HepG2 (cell line): ENCODE measurements at regions not wholly inside any gene's neighbourhood (a gene's known extent, or its start where the extent isn't known, plus 50 kb on each side); places are given as distances from the start of the nearest gene placed in this dataset.

Experiments
- ATAC-seq: fragments of 200-7000 bp; cut with Tn5 transposase; 3 replicates; pipeline ENCODE4 v1.9.1; 2020; ENCODE audit warnings: mild to moderate bottlenecking, moderate library complexity
- BruUV-seq: library from RNA; stranded (reverse); fragments of 400-500 nt; replicated peaks from 2 replicates; lab custom pipeline; 2021; lab: Mats Ljungman, UMichigan
- CTCF ChIA-PET: fragments of 300-600 bp; formaldehyde crosslinking; extraction: SDS; loops from one replicate; lab custom pipeline; 2021; ENCODE audit warnings: low total read pairs, inconsistent platforms, low intra/inter-chr PET ratio; lab: Yijun Ruan, JAX
- POLR2A ChIA-PET: fragments of 350-600 bp; sonication (Branson Sonifier 250); formaldehyde crosslinking; loops from one replicate; lab custom pipeline; 2020; ENCODE audit warnings: antibody characterized with exemption, inconsistent platforms; lab: Yijun Ruan, JAX
- DNase-seq: peaks from one replicate; pipeline ENCODE4 v3.0.0-alpha.2; 2015; ENCODE audit warnings: low spot score
- FAIRE-seq: peaks from 3 replicates; lab custom pipeline; 2011; peaks lifted over from hg19 to GRCh38; lab: Jason Lieb, UNC
- H2AFZ ChIP-seq: one replicate; pipeline ENCODE4 v1.6.1; 2011; ENCODE audit warnings: low read length, inconsistent platforms
- H3K27ac ChIP-seq: fragments of 300-600 bp; 3 replicates; pipeline ENCODE4 v1.8.0; 2011; ENCODE audit warnings: mixed run types, mild to moderate bottlenecking, mixed read lengths, low read length, inconsistent platforms; ENCODE audit not compliant: insufficient read depth; ENCODE audit errors: extremely low read length
- H3K27me3 ChIP-seq, 2 experiments: fragments of 200-600 bp in 1 of 2; 2 replicates in 1 of 2; 3 replicates in 1 of 2; pipeline versions ENCODE4 v1.6.0 to v1.8.0; 2011; ENCODE audit warnings: low read length in 2 of 2, mild to moderate bottlenecking in 2 of 2, moderate library complexity in 2 of 2, inconsistent platforms in 1 of 2; ENCODE audit not compliant: insufficient read depth in 2 of 2, control insufficient read depth in 1 of 2
- H3K36me3 ChIP-seq, 2 experiments: fragments of 200-600 bp in 1 of 2; replicated peaks in 1 of 2; 2 replicates in 1 of 2; 3 replicates in 1 of 2; pipeline versions ENCODE4 v1.5.1 to v1.8.0; 2011; ENCODE audit warnings: low read length in 2 of 2, inconsistent platforms in 1 of 2; ENCODE audit not compliant: insufficient read depth in 2 of 2, control insufficient read depth in 1 of 2
- H3K4me1 ChIP-seq: 2 replicates; pipeline ENCODE4 v1.5.1; 2012; ENCODE audit warnings: low read length, inconsistent platforms; ENCODE audit not compliant: insufficient read depth
- H3K4me2 ChIP-seq: 2 replicates; pipeline ENCODE4 v1.6.0; 2011; ENCODE audit warnings: low read depth, low read length, inconsistent platforms
- H3K4me3 ChIP-seq, 3 experiments: fragments of 200-600 bp in 1 of 3; sonication (generic), shearing (Covaris generic) in 1 of 3; replicated peaks in 1 of 3; 2 replicates each; pipeline ENCODE4 v1.5.1; 2011 to 2016; ENCODE audit warnings: low read length in 3 of 3, inconsistent platforms in 2 of 3, low read depth in 2 of 3, mild to moderate bottlenecking in 2 of 3, control low read depth in 1 of 3, mixed read lengths in 1 of 3; ENCODE audit not compliant: insufficient read depth in 1 of 3
- H3K79me2 ChIP-seq: one replicate; pipeline ENCODE4 v1.6.1; 2011; ENCODE audit warnings: low read length, inconsistent platforms; ENCODE audit not compliant: insufficient read depth
- H3K9ac ChIP-seq: 2 replicates; pipeline ENCODE4 v1.6.0; 2011; ENCODE audit warnings: mild to moderate bottlenecking, low read depth, low read length, inconsistent platforms; ENCODE audit not compliant: insufficient read depth
- H3K9me3 ChIP-seq: 2 replicates; pipeline ENCODE4 v1.5.1; 2012; ENCODE audit warnings: mild to moderate bottlenecking, low read length
- H4K20me1 ChIP-seq: 2 replicates; pipeline ENCODE4 v1.6.0; 2011; ENCODE audit warnings: inconsistent platforms, mild to moderate bottlenecking, low read length, moderate library complexity; ENCODE audit not compliant: insufficient read depth
- DBP ChIP-seq: sonication (generic); formaldehyde crosslinking; IDR thresholded peaks from 2 replicates; pipeline ENCODE4 v1.4.0; 2020; ENCODE audit warnings: missing genetic modification reagents; ENCODE audit errors: not compliant biosample characterization
- ERF ChIP-seq: IDR thresholded peaks from 2 replicates; pipeline ENCODE4 v1.6.1; 2018; ENCODE audit warnings: missing biosample characterization, missing genetic modification reagents
- FOXJ3 ChIP-seq: sonication (generic); formaldehyde crosslinking; IDR thresholded peaks from 2 replicates; pipeline ENCODE4 v1.4.0; 2020; ENCODE audit warnings: missing genetic modification reagents, mild to moderate bottlenecking, borderline replicate concordance
- PPARG ChIP-seq: conservative IDR thresholded peaks from 2 replicates; pipeline ENCODE4 v1.6.1; 2016; ENCODE audit warnings: missing biosample characterization, missing genetic modification reagents
- STAG1 ChIP-seq: sonication (generic); formaldehyde crosslinking; IDR thresholded peaks from 2 replicates; pipeline ENCODE4 v1.4.0; 2020; ENCODE audit warnings: missing genetic modification reagents
- SUZ12 ChIP-seq: fragments of 150-350 bp; IDR thresholded peaks from 2 replicates; pipeline ENCODE4 v1.6.1; 2014; ENCODE audit warnings: low read depth, low read length
- TCF7L2 ChIP-seq: IDR thresholded peaks from 2 replicates; pipeline ENCODE4 v1.6.1; 2011; ENCODE audit warnings: mild to moderate bottlenecking, low read depth, low read length, moderate library complexity
- ZNF260 ChIP-seq: sonication (generic); formaldehyde crosslinking; IDR thresholded peaks from 2 replicates; pipeline ENCODE4 v1.4.0; 2020; ENCODE audit warnings: missing genetic modification reagents, low read depth, mild to moderate bottlenecking, borderline replicate concordance
- ZNF335 ChIP-seq: sonication (generic); formaldehyde crosslinking; IDR thresholded peaks from 2 replicates; pipeline ENCODE4 v1.4.0; 2020; ENCODE audit warnings: missing genetic modification reagents
- ZNF558 ChIP-seq: sonication (generic); formaldehyde crosslinking; IDR thresholded peaks from 2 replicates; pipeline ENCODE4 v1.9.0; 2022; ENCODE audit warnings: mild to moderate bottlenecking, missing genetic modification reagents, borderline replicate concordance
- ZNF607 ChIP-seq: sonication (generic); formaldehyde crosslinking; IDR thresholded peaks from 2 replicates; pipeline ENCODE4 v1.5.1; 2020; ENCODE audit warnings: missing genetic modification reagents, mild to moderate bottlenecking, borderline replicate concordance
- ZNF761 ChIP-seq: sonication (generic); formaldehyde crosslinking; conservative IDR thresholded peaks from 2 replicates; pipeline ENCODE4 v1.4.0; 2020; ENCODE audit warnings: mild to moderate bottlenecking, missing genetic modification reagents
- ZNF777 ChIP-seq: sonication (generic); formaldehyde crosslinking; IDR thresholded peaks from 2 replicates; pipeline ENCODE4 v1.4.0; 2020; ENCODE audit warnings: missing genetic modification reagents
- WGBS: methylation state at CpG from one replicate; pipeline ENCODE4 v1.1.6; 2017; ENCODE audit warnings: low lambda C conversion rate; 5-methylcytosine and 5-hydroxymethylcytosine counted together
- in situ Hi-C: cut with HindIII; loops from 2 replicates; pipeline ENCODE4 v1.10.0; 2017; ENCODE audit warnings: low pct_unique_long_range_greater_than_20kb; ENCODE audit not compliant: extremely low pct_ligation_motif_present
- intact Hi-C: fragments of 100-400 bp; cut with micrococcal nuclease; formaldehyde crosslinking; loops from one replicate; pipeline ENCODE4 v1.10.0; 2022; ENCODE audit not compliant: unreplicated experiment
- TF ChIP-seq, protein P1 (sequence below): sonication (generic); formaldehyde crosslinking; IDR thresholded peaks from 2 replicates; pipeline ENCODE4 v1.5.0; 2020; ENCODE audit warnings: missing genetic modification reagents, mild to moderate bottlenecking, borderline replicate concordance
- TF ChIP-seq, protein P2 (sequence below): sonication (generic); formaldehyde crosslinking; IDR thresholded peaks from 2 replicates; pipeline ENCODE4 v1.8.0; 2022; ENCODE audit warnings: missing genetic modification reagents, mild to moderate bottlenecking, borderline replicate concordance
- TF ChIP-seq, protein P3 (sequence below): sonication (generic); formaldehyde crosslinking; conservative IDR thresholded peaks from 2 replicates; pipeline ENCODE4 v1.8.0; 2022; ENCODE audit warnings: low read depth, missing genetic modification reagents

DNA sequence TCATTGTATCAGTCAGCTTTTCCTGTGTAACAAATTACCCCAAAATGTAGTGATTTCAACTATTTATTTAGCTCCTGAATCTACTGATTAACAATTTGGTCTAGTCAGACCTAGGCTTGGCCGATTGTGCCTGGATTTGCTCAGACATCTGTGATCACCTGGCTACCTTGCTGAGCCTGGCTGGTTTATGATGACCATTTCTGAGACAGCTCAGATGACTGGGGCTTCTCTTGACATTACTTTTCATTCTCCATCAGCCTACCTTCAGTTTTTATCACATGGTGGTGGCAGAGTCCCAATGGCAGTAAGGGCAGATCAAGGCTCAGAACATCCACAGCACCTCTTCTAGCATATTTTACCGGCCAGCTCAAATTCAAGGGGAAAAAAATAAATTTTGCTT, 286.3 kb downstream of the BTG1 start:
- POLR2A ChIA-PET: no interaction called here
- H2AFZ ChIP-seq: no peak overlapping the region
- H3K9me3 ChIP-seq: no peaks in the 10 kb centered on the region
- no peaks in the 10 kb centered on the region for H3K27me3 ChIP-seq
- H3K36me3 ChIP-seq: no peaks in the 10 kb centered on the region
- in situ Hi-C loops: no loop called here
- no peak overlapping the region for H3K4me3 ChIP-seq
- intact Hi-C loops: no loop called here
- no peak overlapping the region for H3K27ac ChIP-seq
- CTCF ChIA-PET: no interaction called here
- H3K9ac ChIP-seq: no peak overlapping the region
- no peaks in the 10 kb centered on the region for H3K4me1 ChIP-seq
- 0% methylated on average over 2 of the region's 2 CpGs for WGBS
- no peaks in the 10 kb centered on the region for H3K79me2 ChIP-seq
- BruUV-seq: no TSS peak
- FAIRE-seq: no peak
- no peaks in the 10 kb centered on the region for H4K20me1 ChIP-seq
- no peak for ATAC-seq
- DNase-seq: no peak
- no peak overlapping the region for H3K4me2 ChIP-seq
- TF ChIP-seq ZNF335 (CRISPR knock-in tag) (no peak), ERF (CRISPR knock-in tag) (no peak), ZNF558 (CRISPR knock-in tag) (no peak)
- TF ChIP-seq, protein P1, sequence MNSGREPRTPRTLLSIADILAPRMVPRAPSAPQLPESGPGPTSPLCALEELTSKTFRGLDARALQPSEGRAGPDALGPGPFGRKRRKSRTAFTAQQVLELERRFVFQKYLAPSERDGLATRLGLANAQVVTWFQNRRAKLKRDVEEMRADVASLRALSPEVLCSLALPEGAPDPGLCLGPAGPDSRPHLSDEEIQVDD (CRISPR knock-in tag): no peak
- TF ChIP-seq, protein P2, sequence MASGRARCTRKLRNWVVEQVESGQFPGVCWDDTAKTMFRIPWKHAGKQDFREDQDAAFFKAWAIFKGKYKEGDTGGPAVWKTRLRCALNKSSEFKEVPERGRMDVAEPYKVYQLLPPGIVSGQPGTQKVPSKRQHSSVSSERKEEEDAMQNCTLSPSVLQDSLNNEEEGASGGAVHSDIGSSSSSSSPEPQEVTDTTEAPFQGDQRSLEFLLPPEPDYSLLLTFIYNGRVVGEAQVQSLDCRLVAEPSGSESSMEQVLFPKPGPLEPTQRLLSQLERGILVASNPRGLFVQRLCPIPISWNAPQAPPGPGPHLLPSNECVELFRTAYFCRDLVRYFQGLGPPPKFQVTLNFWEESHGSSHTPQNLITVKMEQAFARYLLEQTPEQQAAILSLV: no peak

GRCh38 chr12:91857813-91858542, 287.7 kb downstream of the BTG1 start:
- no peak overlapping the region for H3K9ac ChIP-seq
- H3K9me3 ChIP-seq: no peaks in the 10 kb centered on the region
- ATAC-seq (no peak), DNase-seq (no peak), FAIRE-seq (no peak)
- no peaks in the 10 kb centered on the region for H3K27me3 ChIP-seq
- no peak overlapping the region for H3K4me3 ChIP-seq
- TF ChIP-seq, protein P3, sequence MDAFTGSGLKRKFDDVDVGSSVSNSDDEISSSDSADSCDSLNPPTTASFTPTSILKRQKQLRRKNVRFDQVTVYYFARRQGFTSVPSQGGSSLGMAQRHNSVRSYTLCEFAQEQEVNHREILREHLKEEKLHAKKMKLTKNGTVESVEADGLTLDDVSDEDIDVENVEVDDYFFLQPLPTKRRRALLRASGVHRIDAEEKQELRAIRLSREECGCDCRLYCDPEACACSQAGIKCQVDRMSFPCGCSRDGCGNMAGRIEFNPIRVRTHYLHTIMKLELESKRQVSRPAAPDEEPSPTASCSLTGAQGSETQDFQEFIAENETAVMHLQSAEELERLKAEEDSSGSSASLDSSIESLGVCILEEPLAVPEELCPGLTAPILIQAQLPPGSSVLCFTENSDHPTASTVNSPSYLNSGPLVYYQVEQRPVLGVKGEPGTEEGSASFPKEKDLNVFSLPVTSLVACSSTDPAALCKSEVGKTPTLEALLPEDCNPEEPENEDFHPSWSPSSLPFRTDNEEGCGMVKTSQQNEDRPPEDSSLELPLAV (CRISPR knock-in tag): no peak
- TF ChIP-seq ZNF260 (CRISPR knock-in tag) (no peak), DBP (no peak), SUZ12 (no peak), PPARG (CRISPR knock-in tag) (no peak), ZNF777 (CRISPR knock-in tag) (no peak), ZNF607 (CRISPR knock-in tag) (no peak), STAG1 (CRISPR knock-in tag) (no peak), FOXJ3 (CRISPR knock-in tag) (no peak), ZNF761 (CRISPR knock-in tag) (no peak), TCF7L2 (no peak)
- H2AFZ ChIP-seq: no peak overlapping the region
- CTCF ChIA-PET: no interaction called here
- H3K79me2 ChIP-seq: no peaks in the 10 kb centered on the region
- no peaks in the 10 kb centered on the region for H3K36me3 ChIP-seq
- in situ Hi-C loops: no loop called here
- 30% methylated on average over 3 of the region's 3 CpGs for WGBS
- no peaks in the 10 kb centered on the region for H3K4me1 ChIP-seq
- no peak overlapping the region for H3K27ac ChIP-seq
- H3K4me2 ChIP-seq: no peak overlapping the region
- intact Hi-C loops: no loop called here
- no TSS peak for BruUV-seq
- H4K20me1 ChIP-seq: no peaks in the 10 kb centered on the region
- POLR2A ChIA-PET: no interaction called here
